LoVo (cell line): ENCODE measurements at regions not wholly inside any gene's neighbourhood (a gene's known extent, or its start where the extent isn't known, plus 50 kb on each side); places are given as distances from the start of the nearest gene placed in this dataset.

Source experiments
- DNase-seq: peaks from one replicate; pipeline ENCODE4 v3.0.0-alpha.2; 2016; ENCODE audit warnings: low spot score

- no peak for DNase-seq
Observed at GRCh38 chr5:3281366-3281765, 314.3 kb upstream of the IRX1 start.

- DNase-seq = no peak
Observed at GRCh38 chr5:3278643-3279042, 317.0 kb upstream of the IRX1 start.

GRCh38 chr5:3277590-3278196, 317.9 kb upstream of the IRX1 start:
- DNase-seq = no peak

GRCh38 chr5:3276896-3277295, 318.7 kb upstream of the IRX1 start:
- DNase-seq = no peak

- DNase-seq = no peak
Observed at GRCh38 chr5:3269395-3270169, 326.1 kb upstream of the IRX1 start.

GRCh38 chr5:3268760-3269330, 326.8 kb upstream of the IRX1 start:
- DNase-seq = no peak

GRCh38 chr5:3266861-3267260, 328.8 kb upstream of the IRX1 start:
- no peak for DNase-seq

GRCh38 chr5:3265936-3266335, 329.7 kb upstream of the IRX1 start:
- no peak for DNase-seq

GRCh38 chr5:3265131-3265885, 330.3 kb upstream of the IRX1 start:
- no peak for DNase-seq

- no peak for DNase-seq
Observed at GRCh38 chr5:3262451-3262850, 333.2 kb upstream of the IRX1 start.

GRCh38 chr5:3261081-3261480, 334.6 kb upstream of the IRX1 start:
- DNase-seq = no peak

GRCh38 chr5:3258050-3258449, 337.6 kb upstream of the IRX1 start:
- no peak for DNase-seq

- DNase-seq = no peak
Observed at GRCh38 chr5:3252235-3252634, 343.4 kb upstream of the IRX1 start.

GRCh38 chr5:3251784-3252183, 343.8 kb upstream of the IRX1 start:
- no peak for DNase-seq

GRCh38 chr5:3249401-3249800, 346.2 kb upstream of the IRX1 start:
- DNase-seq = no peak

- DNase-seq = no peak
Observed at GRCh38 chr5:3237276-3237868, 358.3 kb upstream of the IRX1 start.

- DNase-seq = no peak
Observed at GRCh38 chr5:3234566-3234965, 361.1 kb upstream of the IRX1 start.

GRCh38 chr5:3230941-3231340, 364.7 kb upstream of the IRX1 start:
- DNase-seq = no peak

GRCh38 chr5:3230254-3230653, 365.4 kb upstream of the IRX1 start:
- no peak for DNase-seq

GRCh38 chr5:3226196-3226920, 369.3 kb upstream of the IRX1 start:
- DNase-seq = no peak

GRCh38 chr5:3225201-3225960, 370.3 kb upstream of the IRX1 start:
- no peak for DNase-seq
